ENCODE measurements at regions not wholly inside any gene's neighbourhood (a gene's known extent, or its start where the extent isn't known, plus 50 kb on each side); places are given as distances from the start of the nearest gene placed in this dataset.

GRCh38 chr9:89839952-89840351 is 235.1 kb downstream of the GADD45G start:
- no peak for TF ChIP-seq CTCF (IDR thresholded peaks at IDR 0.05; ENCODE audit: unreplicated experiment)
- Mint-ChIP-seq H3K4me1 (ENCODE audit: unreplicated experiment) (peaks cover 29% of the 10 kb centered on the region), H3K9me3 (ENCODE audit: unreplicated experiment) (no peaks in the 10 kb centered on the region), H3K36me3 (ENCODE audit: low read depth, unreplicated experiment) (peaks cover 4% of the 10 kb centered on the region), H3K4me3 (ENCODE audit: unreplicated experiment) (no peak overlapping the region), H3K27ac (ENCODE audit: unreplicated experiment) (no peak overlapping the region), H3K27me3 (ENCODE audit: unreplicated experiment) (peaks cover 3% of the 10 kb centered on the region)
- no peak for DNase-seq (ENCODE audit: low spot score)

- Mint-ChIP-seq H3K4me1 (ENCODE audit: unreplicated experiment) (peaks cover 34% of the 10 kb centered on the region), H3K27me3 (ENCODE audit: unreplicated experiment) (peaks cover 4% of the 10 kb centered on the region), H3K27ac (ENCODE audit: unreplicated experiment) (no peak overlapping the region), H3K9me3 (ENCODE audit: unreplicated experiment) (no peaks in the 10 kb centered on the region), H3K4me3 (ENCODE audit: unreplicated experiment) (no peak overlapping the region), H3K36me3 (ENCODE audit: low read depth, unreplicated experiment) (peaks cover 4% of the 10 kb centered on the region)
- DNase-seq (ENCODE audit: low spot score), result no peak
- TF ChIP-seq CTCF (IDR thresholded peaks at IDR 0.05; ENCODE audit: unreplicated experiment), result no peak
Observed at GRCh38 chr9:89841456-89841855, 236.6 kb downstream of the GADD45G start.

GRCh38 chr9:89842267-89842768 is 237.5 kb downstream of the GADD45G start:
- no peak for TF ChIP-seq CTCF (IDR thresholded peaks at IDR 0.05; ENCODE audit: unreplicated experiment)

GRCh38 chr9:89843074-89843473 is 238.3 kb downstream of the GADD45G start:
- no peak for TF ChIP-seq CTCF (IDR thresholded peaks at IDR 0.05; ENCODE audit: unreplicated experiment)
- Mint-ChIP-seq H3K36me3 (ENCODE audit: low read depth, unreplicated experiment) (peaks cover 4% of the 10 kb centered on the region), H3K27ac (ENCODE audit: unreplicated experiment) (no peak overlapping the region), H3K9me3 (ENCODE audit: unreplicated experiment) (no peaks in the 10 kb centered on the region), H3K4me1 (ENCODE audit: unreplicated experiment) (peaks cover 35% of the 10 kb centered on the region), H3K27me3 (ENCODE audit: unreplicated experiment) (peaks cover 4% of the 10 kb centered on the region), H3K4me3 (ENCODE audit: unreplicated experiment) (no peak overlapping the region)
- DNase-seq (ENCODE audit: low spot score), result no peak

More at GRCh38 chr9:89842267-89842768, 237.5 kb downstream of the GADD45G start:
- Mint-ChIP-seq H3K9me3 (ENCODE audit: unreplicated experiment) (no peaks in the 10 kb centered on the region), H3K4me3 (ENCODE audit: unreplicated experiment) (no peak overlapping the region), H3K27ac (ENCODE audit: unreplicated experiment) (no peak overlapping the region), H3K27me3 (ENCODE audit: unreplicated experiment) (peaks cover 4% of the 10 kb centered on the region), H3K4me1 (ENCODE audit: unreplicated experiment) (peaks cover 35% of the 10 kb centered on the region), H3K36me3 (ENCODE audit: low read depth, unreplicated experiment) (peaks cover 4% of the 10 kb centered on the region)
- no peak for DNase-seq (ENCODE audit: low spot score)

GRCh38 chr9:89843591-89843990 is 238.8 kb downstream of the GADD45G start:
- peaks cover 4% of the 10 kb centered on the region for H3K27me3 Mint-ChIP-seq (ENCODE audit: unreplicated experiment)
- no peaks in the 10 kb centered on the region for H3K9me3 Mint-ChIP-seq (ENCODE audit: unreplicated experiment)

More at GRCh38 chr9:89843591-89843990, 238.8 kb downstream of the GADD45G start:
- H3K4me1 Mint-ChIP-seq (ENCODE audit: unreplicated experiment), result peaks cover 35% of the 10 kb centered on the region
- DNase-seq (ENCODE audit: low spot score), result no peak
- no peak overlapping the region for H3K27ac Mint-ChIP-seq (ENCODE audit: unreplicated experiment)
- peaks cover 4% of the 10 kb centered on the region for H3K36me3 Mint-ChIP-seq (ENCODE audit: low read depth, unreplicated experiment)
- H3K4me3 Mint-ChIP-seq (ENCODE audit: unreplicated experiment), result no peak overlapping the region
- TF ChIP-seq CTCF (IDR thresholded peaks at IDR 0.05; ENCODE audit: unreplicated experiment), result no peak

Data from endothelial cell (in vitro differentiated cells).